Caki2 (cell line): ENCODE measurements at regions not wholly inside any gene's neighbourhood (a gene's known extent, or its start where the extent isn't known, plus 50 kb on each side); places are given as distances from the start of the nearest gene placed in this dataset.

ENCODE experiments used
- DNase-seq: peaks from one replicate; pipeline ENCODE4 v3.0.0-alpha.2; 2015; ENCODE audit warnings: low read depth
- in situ Hi-C: cut with HindIII; loops from 2 replicates; pipeline ENCODE4 v1.10.0; 2016; ENCODE audit warnings: low sequenced_read_pairs, low pct_unique_long_range_greater_than_20kb, mixed read lengths

- no peak for DNase-seq
- in situ Hi-C loops = no loop called here
Measured at GRCh38 chr22:49294656-49295464, 532.8 kb downstream of the BRD1 start.

GRCh38 chr22:49292909-49293308 lies 534.8 kb downstream of the BRD1 start:
- no peak for DNase-seq
- in situ Hi-C loops = no loop called here

DNA sequence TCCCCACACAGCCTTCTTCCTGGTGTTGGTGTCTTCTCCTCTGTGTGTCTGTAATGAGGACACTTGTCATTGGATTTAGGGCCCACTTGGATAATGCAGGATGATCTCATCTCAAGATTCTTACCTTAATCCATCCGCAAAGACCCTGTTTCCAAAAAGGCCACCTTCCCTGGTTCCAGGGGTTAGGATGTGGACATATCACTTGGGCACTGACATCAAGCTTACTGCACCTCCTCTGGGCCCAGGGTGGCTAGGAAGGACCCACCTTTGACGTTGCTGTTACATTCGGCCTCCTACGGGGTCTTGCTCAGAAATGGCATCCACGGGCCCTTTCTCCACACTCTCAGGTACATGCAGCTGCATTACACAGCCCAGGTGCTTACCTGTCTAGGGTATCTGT lies 535.9 kb downstream of the BRD1 start:
- no peak for DNase-seq
- in situ Hi-C loops = no loop called here

DNA sequence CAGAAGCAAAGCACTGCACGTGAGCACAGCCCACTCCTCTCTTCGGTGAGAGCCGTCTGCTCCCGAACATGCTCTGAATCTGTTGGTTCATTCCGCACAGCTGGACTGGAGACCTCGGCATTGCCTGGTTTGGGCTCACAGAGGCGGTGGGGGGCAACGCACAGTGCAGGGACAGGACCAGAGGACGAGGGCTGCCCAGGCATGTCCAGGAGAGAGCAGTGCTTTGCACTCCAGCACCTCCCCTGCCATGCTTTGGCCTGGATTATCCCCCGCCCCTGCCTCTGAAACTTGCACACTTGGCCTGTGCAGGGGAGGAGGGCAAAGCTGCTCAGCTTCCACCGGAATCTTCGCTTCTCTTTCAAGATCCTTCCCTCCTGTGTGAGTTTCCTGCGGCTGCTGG lies 536.5 kb downstream of the BRD1 start:
- in situ Hi-C loops = no loop called here
- DNase-seq = no peak

- no peak for DNase-seq
- in situ Hi-C loops = no loop called here
Measured at GRCh38 chr22:49290711-49291110, 537.0 kb downstream of the BRD1 start.

DNA sequence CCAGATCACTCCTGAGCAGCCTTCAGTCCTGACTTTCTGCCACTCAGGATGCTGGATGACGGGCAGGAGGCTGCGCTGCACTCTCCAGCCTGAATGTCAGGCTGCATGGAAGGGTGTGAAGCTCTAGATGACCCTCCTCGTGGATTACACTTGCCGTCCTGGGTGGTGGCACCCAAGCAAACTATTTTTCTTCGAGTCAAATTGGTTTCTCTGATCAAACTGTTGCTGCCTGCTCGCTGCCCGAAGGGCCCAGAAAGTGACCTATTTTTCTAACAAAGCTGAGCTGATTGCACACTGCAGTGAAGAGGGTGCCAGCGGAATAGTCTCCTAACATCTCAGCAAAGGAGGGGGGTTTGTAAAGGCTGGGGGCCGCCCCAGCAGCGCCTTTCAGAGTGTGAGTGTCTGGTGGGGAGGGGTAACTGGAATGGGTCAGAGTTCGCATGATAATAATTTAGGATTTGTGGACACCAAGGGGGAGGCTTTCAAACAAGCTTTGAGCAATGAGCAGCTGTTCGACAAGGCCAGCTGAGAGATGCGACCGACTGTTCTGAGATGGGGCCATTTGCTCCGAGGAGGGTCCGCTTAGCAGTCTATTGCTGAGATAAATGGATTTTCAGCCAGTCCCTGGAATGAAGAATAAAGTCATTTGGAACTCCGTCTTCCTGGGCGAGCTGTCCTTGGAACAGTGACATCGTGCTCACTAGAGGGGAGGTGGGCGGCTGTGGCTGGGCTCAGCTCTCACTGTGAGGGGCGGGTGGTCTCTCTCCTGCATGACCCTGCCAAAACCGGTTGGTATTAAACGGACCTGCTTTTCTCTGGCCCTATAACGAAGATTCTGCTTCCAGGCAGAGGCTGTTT lies 537.6 kb downstream of the BRD1 start:
- DNase-seq = no peak
- in situ Hi-C loops = no loop called here

- no peak for DNase-seq
- in situ Hi-C loops = no loop called here
Measured at GRCh38 chr22:49286181-49286760, 541.4 kb downstream of the BRD1 start.

DNA sequence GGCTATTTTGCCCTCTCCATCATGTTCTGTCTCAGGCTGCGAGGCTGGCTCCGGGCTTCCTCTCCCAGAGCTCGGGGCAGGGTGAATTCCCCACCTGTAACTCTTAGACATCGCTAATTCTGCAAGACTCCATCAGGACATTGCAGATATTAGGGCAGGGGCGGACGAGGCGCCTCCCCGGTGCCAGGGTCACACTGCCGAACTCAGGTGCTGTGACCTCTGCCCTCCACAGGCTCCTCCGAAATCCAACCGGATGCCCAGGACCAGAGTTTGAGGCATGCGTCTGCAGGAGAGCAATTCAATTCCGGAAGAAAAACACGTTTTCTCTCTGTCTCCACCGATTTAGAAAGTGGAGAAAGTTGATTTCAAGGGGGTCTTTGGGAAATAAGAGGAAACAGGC lies 542.7 kb downstream of the BRD1 start:
- in situ Hi-C loops = no loop called here
- DNase-seq = no peak

DNA sequence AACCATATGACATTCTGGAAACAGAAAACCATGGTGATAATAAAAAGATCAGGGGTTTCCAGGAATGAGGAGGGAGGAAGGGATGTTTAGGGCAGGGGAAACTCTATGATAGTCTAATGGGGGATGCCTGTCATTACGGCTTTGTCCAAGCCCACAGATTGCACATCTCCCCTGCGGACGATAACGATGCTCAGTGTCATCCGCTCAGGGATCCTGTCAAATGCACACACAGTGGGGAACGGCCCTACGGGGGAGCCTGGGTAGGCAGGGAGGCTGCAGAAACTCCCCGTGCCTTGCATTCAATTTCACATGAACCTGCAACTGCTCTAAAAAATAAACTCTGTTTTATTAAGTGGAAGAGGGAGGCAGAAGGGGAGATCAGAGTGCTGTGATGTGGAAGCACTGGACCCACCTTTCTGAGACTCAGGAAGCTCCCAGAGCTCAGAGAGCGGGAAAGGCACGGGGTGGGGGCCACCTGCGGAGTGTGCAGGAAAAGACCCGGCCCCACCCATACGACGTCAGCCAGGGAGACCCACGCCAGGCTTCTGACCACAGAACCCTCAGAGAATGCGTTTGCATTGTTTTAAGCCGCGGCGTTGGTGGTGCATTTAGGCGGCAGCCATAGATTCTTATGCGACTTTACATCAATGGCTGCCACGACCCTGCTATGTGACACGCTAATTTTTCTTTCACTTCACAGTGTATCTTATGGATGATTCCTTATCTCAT lies 543.5 kb downstream of the BRD1 start:
- DNase-seq = no peak
- in situ Hi-C loops = no loop called here

- DNase-seq = no peak
- in situ Hi-C loops = no loop called here
Measured at GRCh38 chr22:49282596-49282995, 545.1 kb downstream of the BRD1 start.

GRCh38 chr22:49281467-49282340 lies 546.0 kb downstream of the BRD1 start:
- peak; percentile 64 for DNase-seq

DNA sequence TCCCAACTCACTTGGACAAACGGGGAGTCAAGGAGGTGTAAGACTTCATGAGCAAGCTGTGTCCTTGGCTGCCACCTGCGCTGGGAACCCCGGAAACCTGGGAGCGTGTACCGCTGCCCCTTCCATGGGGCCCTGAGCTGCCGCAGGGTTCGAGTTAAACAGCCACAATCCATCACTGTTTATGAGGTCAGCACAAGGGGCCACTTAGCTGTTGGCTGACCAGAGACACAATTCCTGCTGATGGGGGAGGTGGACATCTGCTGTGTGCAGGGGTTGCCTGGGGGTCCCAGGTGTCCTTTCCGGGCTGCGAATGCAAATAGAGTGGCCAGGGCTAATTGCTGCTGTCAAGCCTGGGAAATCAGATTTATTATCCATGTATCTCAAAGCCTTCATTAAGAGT lies 549.3 kb downstream of the BRD1 start:
- no peak for DNase-seq
- in situ Hi-C loops = no loop called here

More at GRCh38 chr22:49281467-49282340, 546.0 kb downstream of the BRD1 start:
- in situ Hi-C loops = no loop called here

GRCh38 chr22:49276567-49276966 lies 551.1 kb downstream of the BRD1 start:
- DNase-seq = no peak
- in situ Hi-C loops = no loop called here

DNA sequence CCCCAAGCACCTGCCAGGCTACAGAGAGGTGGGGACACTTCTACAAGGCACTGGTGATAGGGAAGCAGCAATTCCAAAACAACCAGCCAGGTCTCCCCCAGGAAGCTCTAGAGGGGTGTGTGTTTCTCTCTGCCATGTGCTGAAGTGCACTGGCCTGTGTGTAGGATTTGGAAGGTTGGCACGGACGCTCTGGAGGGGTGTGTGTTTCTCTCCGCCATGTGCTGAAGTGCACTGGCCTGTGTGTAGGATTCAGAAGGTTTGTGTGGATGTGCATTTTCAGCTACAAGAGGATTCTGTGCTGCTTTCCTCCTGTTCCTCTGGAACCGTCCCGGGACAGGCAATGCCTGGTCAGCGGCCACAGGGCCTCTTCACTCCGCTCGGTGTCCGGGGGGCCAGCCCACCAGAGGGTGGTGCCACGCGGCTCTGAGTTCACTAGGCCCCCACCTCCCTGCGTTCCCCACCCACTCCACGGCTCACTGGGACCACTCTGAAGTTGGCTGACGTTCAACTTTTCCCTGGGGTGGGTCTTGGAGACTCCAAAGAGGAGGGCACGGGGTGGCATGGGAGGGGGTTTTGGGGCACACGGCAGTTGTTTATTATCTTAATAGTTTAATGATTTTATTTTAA lies 552.8 kb downstream of the BRD1 start:
- in situ Hi-C loops = no loop called here
- DNase-seq = no peak

GRCh38 chr22:49272546-49273125 lies 555.0 kb downstream of the BRD1 start:
- in situ Hi-C loops = no loop called here

DNA sequence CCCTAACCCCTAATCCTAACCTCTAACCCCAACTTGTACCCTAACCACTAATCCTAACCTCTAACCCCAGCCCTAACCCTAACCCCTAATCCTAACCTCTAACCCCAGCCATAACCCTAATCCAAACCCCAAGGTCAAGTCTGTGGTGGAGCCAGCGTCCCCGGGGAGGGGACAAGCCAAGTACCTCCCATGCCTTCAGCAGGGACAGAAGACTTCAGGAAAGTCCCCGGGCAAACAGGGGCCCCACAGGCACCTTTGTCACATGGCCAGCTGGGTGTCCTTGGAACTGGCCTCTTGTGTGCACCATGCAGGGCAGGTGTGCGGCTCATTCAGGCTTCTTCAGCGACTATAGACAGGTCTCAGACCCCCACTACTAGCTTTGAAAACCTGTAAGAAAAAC lies 555.8 kb downstream of the BRD1 start:
- DNase-seq = no peak
- in situ Hi-C loops = no loop called here

More at GRCh38 chr22:49272546-49273125, 555.0 kb downstream of the BRD1 start:
- no peak for DNase-seq

DNA sequence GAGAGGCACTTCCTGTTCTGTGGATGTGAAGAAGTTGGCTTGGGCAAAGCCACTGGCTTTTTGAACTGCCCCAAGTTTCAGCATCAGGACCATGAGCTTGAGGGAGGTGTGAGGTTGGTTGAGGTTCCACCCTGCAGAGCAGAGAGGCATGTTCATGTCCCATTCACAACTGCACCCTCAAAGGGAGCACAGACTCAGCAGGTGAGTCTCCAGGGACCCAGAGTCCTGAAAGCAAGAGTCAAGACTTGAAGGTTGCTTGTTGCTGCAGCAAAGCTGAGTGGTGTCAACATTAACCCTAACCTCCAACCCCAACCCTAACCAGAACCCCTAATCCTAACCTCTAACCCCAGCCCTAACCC lies 556.3 kb downstream of the BRD1 start:
- in situ Hi-C loops = no loop called here
- no peak for DNase-seq
